Small intestine (tissue), 7 donors: ENCODE measurements at regions not wholly inside any gene's neighbourhood (a gene's known extent, or its start where the extent isn't known, plus 50 kb on each side); places are given as distances from the start of the nearest gene placed in this dataset.
A peak's percentile ranks its signal among the peaks of the same experiment; 100 is the strongest.
"Not testable (repeated sequence)": the region's sequence is repeated elsewhere in the genome, so short reads cannot be mapped to it uniquely, and the experiment has no call there.

Experiments
- DNase-seq, 2 donors: peaks; one replicate each; pipeline versions ENCODE4 v3.0.0 to v3.0.0-alpha.2; 2013
- FAIRE-seq: peaks from 2 replicates; lab custom pipeline; 2012; peaks lifted over from hg19 to GRCh38; lab: Jason Lieb, UNC
- H3K27ac ChIP-seq, 3 donors: one replicate each; pipeline ENCODE4 v1.5.1; 2013; ENCODE audit warnings: low read length in 2 of 3, mild to moderate bottlenecking in 2 of 3, control low read depth in 1 of 3, inconsistent platforms in 1 of 3, low read depth in 1 of 3, moderate library complexity in 1 of 3
- H3K27me3 ChIP-seq, 3 donors: one replicate each; pipeline ENCODE4 v1.6.1; 2013; ENCODE audit warnings: low read length in 3 of 3, inconsistent platforms in 1 of 3; ENCODE audit not compliant: control insufficient read depth in 3 of 3, insufficient read depth in 3 of 3
- H3K36me3 ChIP-seq, 3 donors: one replicate each; pipeline ENCODE4 v1.6.1; 2013; ENCODE audit warnings: low read length in 3 of 3, inconsistent platforms in 1 of 3, low read depth in 1 of 3, mild to moderate bottlenecking in 1 of 3, moderate library complexity in 1 of 3; ENCODE audit not compliant: control insufficient read depth in 3 of 3, insufficient read depth in 2 of 3
- H3K4me1 ChIP-seq, 3 donors: one replicate each; pipeline ENCODE4 v1.6.1; 2013; ENCODE audit warnings: low read length in 2 of 3, inconsistent platforms in 1 of 3, low read depth in 1 of 3, mild to moderate bottlenecking in 1 of 3, moderate library complexity in 1 of 3; ENCODE audit not compliant: control insufficient read depth in 3 of 3, insufficient read depth in 2 of 3
- H3K4me3 ChIP-seq, 3 donors: one replicate each; pipeline ENCODE4 v1.5.1; 2013; ENCODE audit warnings: low read length in 3 of 3, control low read depth in 1 of 3, inconsistent platforms in 1 of 3, low read depth in 1 of 3, mild to moderate bottlenecking in 1 of 3, moderate library complexity in 1 of 3
- H3K9me3 ChIP-seq, 2 donors: one replicate each; pipeline ENCODE4 v1.6.1; 2013; ENCODE audit warnings: low read depth in 1 of 2, low read length in 1 of 2; ENCODE audit not compliant: control insufficient read depth in 2 of 2, insufficient read depth in 1 of 2
- WGBS, 3 donors: extraction: QIAGEN DNeasy Blood & Tissue Kit; methylation state at CpG; one replicate each; pipeline ENCODE4 v1.1.7; 2013; 5-methylcytosine and 5-hydroxymethylcytosine counted together
- donor health status: healthy with polysubstance abuse.
- donor health status: control.
- donor health status: control.
- donor health status: Bipolar disorder and iron deficiency.
- donor health status: healthy.

GRCh38 chr10:114716811-114717404 is 58.8 kb upstream of the ABLIM1 start:
- no peak overlapping the region for H3K4me3 ChIP-seq
- no peak for DNase-seq
- WGBS, 3 donors, result 85 to 93% (median 91%) methylated on average over 2 of the region's 2 CpGs

GRCh38 chr10:114717881-114718280 is 59.8 kb upstream of the ABLIM1 start:
- not testable (repeated sequence) for H3K36me3 ChIP-seq, DNase-seq, FAIRE-seq, H3K27ac ChIP-seq, H3K27me3 ChIP-seq, H3K4me3 ChIP-seq, H3K9me3 ChIP-seq, H3K4me1 ChIP-seq

More at GRCh38 chr10:114716811-114717404, 58.8 kb upstream of the ABLIM1 start:
- Histone ChIP-seq H3K36me3 (no peaks in the 10 kb centered on the region), H3K27ac (no peak overlapping the region), H3K9me3 (no peaks in the 10 kb centered on the region), H3K4me1 (peaks cover 0 to 3% (median 0%) of the 10 kb centered on the region in 3 donors), H3K27me3 (no peaks in the 10 kb centered on the region)
- no peak for FAIRE-seq

DNA sequence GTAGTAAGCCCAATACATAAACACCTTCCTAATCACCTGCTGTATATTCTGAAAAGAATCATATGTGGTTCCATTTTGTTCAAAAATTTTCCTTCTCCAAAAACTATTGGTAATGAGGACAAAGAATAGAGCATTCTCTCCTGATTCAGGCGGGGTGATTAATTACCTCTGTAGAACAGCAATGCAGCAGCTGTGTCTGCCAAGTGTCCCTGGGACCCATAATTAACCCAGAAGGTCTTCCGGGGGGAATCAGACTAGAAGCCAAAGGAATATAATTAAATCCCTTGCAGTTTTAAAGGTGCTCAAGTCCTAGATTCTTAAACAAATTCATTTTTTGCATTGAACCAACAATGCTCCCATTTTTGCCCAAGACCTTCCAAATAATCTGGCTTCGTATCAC is 60.3 kb upstream of the ABLIM1 start:
- Histone ChIP-seq H3K27me3 (no peaks in the 10 kb centered on the region), H3K9me3 (no peaks in the 10 kb centered on the region), H3K27ac (no peak overlapping the region), H3K36me3 (no peaks in the 10 kb centered on the region), H3K4me3 (no peak overlapping the region), H3K4me1 (peaks cover 0 to 3% (median 0%) of the 10 kb centered on the region in 3 donors)
- no peak for DNase-seq
- FAIRE-seq, result no peak
- WGBS, 3 donors, result 50 to 68% (median 63%) methylated on average over 3 of the region's 3 CpGs

DNA sequence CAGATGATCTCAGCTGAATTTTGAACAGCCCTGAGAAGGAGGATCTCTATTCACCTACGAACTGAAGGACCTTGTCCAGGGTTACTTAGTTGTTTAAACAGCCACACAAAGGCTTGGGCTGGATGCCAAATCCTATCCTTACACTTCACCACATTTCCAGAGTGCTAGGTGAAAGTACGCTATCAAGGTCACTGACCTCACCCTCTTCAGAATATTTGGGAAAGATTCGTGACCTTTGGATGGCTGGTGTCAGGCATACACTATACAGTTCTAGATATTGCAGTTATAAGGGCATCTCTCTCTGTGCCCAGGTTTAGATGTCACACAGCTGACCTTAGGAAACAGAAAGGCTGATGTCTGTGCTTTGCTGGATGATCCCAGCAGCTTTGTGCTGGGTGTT is 61.2 kb upstream of the ABLIM1 start:
- H3K27ac ChIP-seq, result no peak overlapping the region
- H3K4me1 ChIP-seq, result peaks cover 0 to 3% (median 0%) of the 10 kb centered on the region in 3 donors
- 13 to 52% (median 26%) methylated on average over 3 of the region's 3 CpGs for WGBS, 3 donors
- no peaks in the 10 kb centered on the region for H3K27me3 ChIP-seq
- H3K4me3 ChIP-seq, result no peak overlapping the region
- FAIRE-seq (no peak), DNase-seq (peak; percentile 37 to 90)
- no peaks in the 10 kb centered on the region for H3K9me3 ChIP-seq
- no peaks in the 10 kb centered on the region for H3K36me3 ChIP-seq

DNA sequence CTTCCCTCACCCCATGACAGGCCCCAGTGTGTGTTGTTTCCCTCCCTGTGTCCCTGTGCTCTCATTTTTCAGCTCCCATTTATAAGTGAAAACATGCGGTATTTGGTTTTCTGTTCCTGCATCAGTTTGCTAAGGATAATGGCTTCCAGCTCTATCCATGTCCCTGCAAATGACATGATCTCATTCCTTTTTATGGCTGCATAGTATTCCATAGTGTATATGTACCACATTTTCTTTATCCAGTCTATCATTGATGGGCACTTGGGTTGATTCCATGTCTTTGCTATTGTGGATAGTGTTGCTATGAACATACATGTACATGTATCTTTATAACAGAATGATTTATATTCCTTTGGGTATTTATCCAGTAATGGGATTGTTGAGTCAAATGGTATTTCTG is 61.9 kb upstream of the ABLIM1 start:
- WGBS, 3 donors, result 92 to 99% (median 95%) methylated on average over 1 of the region's 1 CpG
- not testable (repeated sequence) for H3K4me1 ChIP-seq, H3K36me3 ChIP-seq, DNase-seq, H3K4me3 ChIP-seq, H3K27me3 ChIP-seq, H3K27ac ChIP-seq, H3K9me3 ChIP-seq, FAIRE-seq

DNA sequence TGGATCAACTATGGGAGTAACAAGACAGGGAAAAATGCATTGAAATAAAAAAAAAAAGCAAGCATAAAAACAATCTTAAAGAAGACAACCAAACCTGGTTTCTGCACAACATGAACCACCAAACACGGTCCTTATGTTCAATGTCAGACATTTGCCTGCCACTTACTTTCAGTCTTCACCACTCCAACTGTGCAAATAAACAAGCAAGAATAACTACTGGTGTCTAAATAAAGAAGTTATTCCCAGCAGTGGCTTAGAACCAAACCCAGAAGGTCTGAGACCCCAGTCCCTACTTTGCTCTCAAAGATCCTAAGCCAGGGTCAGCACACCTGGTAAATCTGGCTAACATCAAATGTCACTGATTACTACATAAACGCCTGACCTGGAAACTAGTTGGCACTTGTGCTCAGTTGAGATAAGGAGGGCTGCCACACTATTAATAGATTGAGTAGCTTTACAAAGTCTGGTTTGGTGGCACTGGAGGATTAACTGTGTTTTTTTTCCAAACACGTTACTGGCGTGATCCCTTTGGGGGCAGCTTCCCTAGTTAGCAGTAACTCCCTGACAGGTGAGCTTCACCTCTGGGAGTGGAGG is 62.7 kb upstream of the ABLIM1 start:
- 13 to 46% (median 27%) methylated on average over 4 of the region's 4 CpGs for WGBS, 3 donors
- no peaks in the 10 kb centered on the region for H3K27me3 ChIP-seq
- H3K9me3 ChIP-seq, result no peaks in the 10 kb centered on the region
- no peak for FAIRE-seq
- DNase-seq, result peak in 1 of 2 donors; percentile 43
- no peak overlapping the region for H3K4me3 ChIP-seq
- H3K27ac ChIP-seq, result no peak overlapping the region
- peaks cover 0 to 3% (median 0%) of the 10 kb centered on the region in 3 donors for H3K4me1 ChIP-seq
- no peaks in the 10 kb centered on the region for H3K36me3 ChIP-seq

DNA sequence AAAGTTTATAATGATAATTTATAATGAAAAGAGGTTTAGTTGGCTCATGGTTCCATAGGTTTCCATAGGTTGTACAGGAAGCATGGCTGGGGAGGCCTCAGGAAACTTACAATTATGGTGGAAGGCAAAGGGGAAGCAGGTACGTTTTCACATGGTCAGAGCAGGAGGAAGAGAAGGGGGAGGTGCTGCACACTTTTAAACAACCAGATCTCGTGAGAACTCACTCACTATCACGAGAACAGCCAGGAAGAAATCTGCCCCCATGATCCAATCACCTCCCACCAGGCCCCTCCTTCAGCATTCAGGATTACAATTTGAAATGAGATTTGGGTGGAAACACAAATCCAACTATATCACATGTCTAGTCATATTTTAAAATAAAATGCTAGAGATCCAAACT is 64.1 kb upstream of the ABLIM1 start:
- H3K4me3 ChIP-seq, H3K9me3 ChIP-seq, H3K36me3 ChIP-seq, FAIRE-seq, H3K27ac ChIP-seq, H3K27me3 ChIP-seq, DNase-seq, H3K4me1 ChIP-seq: not testable (repeated sequence)
- WGBS, 3 donors, result 61 to 83% (median 79%) methylated on average over 3 of the region's 3 CpGs

DNA sequence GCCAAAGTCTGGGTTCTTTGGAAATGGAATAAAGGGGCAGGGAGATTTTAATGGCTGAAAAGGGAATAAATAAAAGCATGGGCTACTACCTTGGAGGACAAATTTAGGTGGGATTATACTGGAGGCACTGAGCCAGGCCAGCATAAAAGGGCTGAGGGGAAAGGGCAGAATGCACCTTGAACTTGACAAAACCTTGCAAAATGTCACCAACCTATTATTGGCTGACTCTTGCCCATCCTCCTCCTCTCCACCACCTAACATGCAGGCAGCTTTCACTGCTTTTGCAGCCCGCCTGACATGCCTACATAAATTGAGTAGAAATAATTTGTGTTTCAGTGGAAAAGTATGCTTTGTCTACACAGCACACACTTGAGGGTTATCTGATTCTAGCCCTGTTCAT is 65.3 kb upstream of the ABLIM1 start:
- Histone ChIP-seq H3K27ac (no peak overlapping the region), H3K9me3 (no peaks in the 10 kb centered on the region), H3K27me3 (no peaks in the 10 kb centered on the region), H3K36me3 (no peaks in the 10 kb centered on the region), H3K4me3 (no peak overlapping the region), H3K4me1 (peaks cover 0 to 3% (median 0%) of the 10 kb centered on the region in 3 donors)
- WGBS, 3 donors, result 88 to 94% (median 90%) methylated on average over 1 of the region's 1 CpG
- DNase-seq (no peak), FAIRE-seq (no peak)
